WTC11 (cell line): ENCODE measurements at regions not wholly inside any gene's neighbourhood (a gene's known extent, or its start where the extent isn't known, plus 50 kb on each side); places are given as distances from the start of the nearest gene placed in this dataset.
A peak's percentile ranks its signal among the peaks of the same experiment; 100 is the strongest.
"Not testable (repeated sequence)": the region's sequence is repeated elsewhere in the genome, so short reads cannot be mapped to it uniquely, and the experiment has no call there.

Experiments used
- ATAC-seq: fragments of 200-7000 bp; cut with Tn5 transposase; 2 replicates; pipeline ENCODE4 v1.10.0; 2021; ENCODE audit warnings: mild to moderate bottlenecking, moderate library complexity
- CTCF ChIA-PET: fragments of 300-600 bp; sonication (Branson Sonifier 250); formaldehyde crosslinking; loops from one replicate; lab custom pipeline; 2021; ENCODE audit warnings: antibody characterized with exemption; lab: Charles Lee
- POLR2A ChIA-PET: fragments of 350-600 bp; sonication (Branson Sonifier 250); formaldehyde crosslinking; loops from one replicate; lab custom pipeline; 2021; ENCODE audit warnings: antibody characterized with exemption; lab: Charles Lee
- DNase-seq: peaks from one replicate; pipeline ENCODE4 v3.0.0; 2021; ENCODE audit warnings: low spot score
- H3K27ac Mint-ChIP-seq: 2 replicates; pipeline ENCODE4 v1.8.0; 2021; ENCODE audit warnings: mixed read lengths
- H3K27me3 Mint-ChIP-seq: 2 replicates; pipeline ENCODE4 v1.8.0; 2021; ENCODE audit warnings: low read depth, mild to moderate bottlenecking, moderate library complexity, mixed read lengths
- H3K36me3 Mint-ChIP-seq: 2 replicates; pipeline ENCODE4 v1.8.0; 2021; ENCODE audit warnings: mixed read lengths
- H3K4me1 Mint-ChIP-seq: 2 replicates; pipeline ENCODE4 v1.8.0; 2022; ENCODE audit warnings: mixed read lengths
- H3K4me3 Mint-ChIP-seq: 2 replicates; pipeline ENCODE4 v1.8.0; 2021; ENCODE audit warnings: mild to moderate bottlenecking, moderate library complexity, mixed read lengths
- H3K9me3 Mint-ChIP-seq: 2 replicates; pipeline ENCODE4 v1.8.0; 2021; ENCODE audit warnings: mixed read lengths
- CDX4 ChIP-seq: fragments of 250-450 bp; sonication (Bioruptor Pico); IDR thresholded peaks from 2 replicates; pipeline ENCODE4 v1.9.0; 2021; ENCODE audit warnings: moderate library complexity, mild to moderate bottlenecking, inconsistent platforms, borderline replicate concordance
- MAX ChIP-seq: sonication (generic); formaldehyde crosslinking; IDR thresholded peaks from 2 replicates; pipeline ENCODE4 v1.8.0; 2022; ENCODE audit warnings: mild to moderate bottlenecking, missing genetic modification reagents
- RORB ChIP-seq: fragments of 250-450 bp; sonication (Bioruptor Pico); IDR thresholded peaks from 2 replicates; pipeline ENCODE4 v1.9.0; 2021; ENCODE audit warnings: mild to moderate bottlenecking
- SMAD3 ChIP-seq: sonication (generic); formaldehyde crosslinking; IDR thresholded peaks from 2 replicates; pipeline ENCODE4 v1.8.0; 2022; ENCODE audit warnings: missing genetic modification reagents, mild to moderate bottlenecking, borderline replicate concordance
- USF2 ChIP-seq: sonication (generic); formaldehyde crosslinking; IDR thresholded peaks from 2 replicates; pipeline ENCODE4 v1.8.1; 2023; ENCODE audit warnings: mild to moderate bottlenecking, missing genetic modification reagents, moderate library complexity
- TF ChIP-seq, protein P1 (sequence below): sonication (generic); formaldehyde crosslinking; IDR thresholded peaks from 2 replicates; pipeline ENCODE4 v1.8.1; 2023; ENCODE audit warnings: mild to moderate bottlenecking, moderate library complexity, missing genetic modification reagents
- TF ChIP-seq, protein P2 (sequence below): sonication (generic); formaldehyde crosslinking; IDR thresholded peaks from 2 replicates; pipeline ENCODE4 v1.8.1; 2023; ENCODE audit warnings: mild to moderate bottlenecking, missing genetic modification reagents, moderate library complexity

- TF ChIP-seq, protein P1, sequence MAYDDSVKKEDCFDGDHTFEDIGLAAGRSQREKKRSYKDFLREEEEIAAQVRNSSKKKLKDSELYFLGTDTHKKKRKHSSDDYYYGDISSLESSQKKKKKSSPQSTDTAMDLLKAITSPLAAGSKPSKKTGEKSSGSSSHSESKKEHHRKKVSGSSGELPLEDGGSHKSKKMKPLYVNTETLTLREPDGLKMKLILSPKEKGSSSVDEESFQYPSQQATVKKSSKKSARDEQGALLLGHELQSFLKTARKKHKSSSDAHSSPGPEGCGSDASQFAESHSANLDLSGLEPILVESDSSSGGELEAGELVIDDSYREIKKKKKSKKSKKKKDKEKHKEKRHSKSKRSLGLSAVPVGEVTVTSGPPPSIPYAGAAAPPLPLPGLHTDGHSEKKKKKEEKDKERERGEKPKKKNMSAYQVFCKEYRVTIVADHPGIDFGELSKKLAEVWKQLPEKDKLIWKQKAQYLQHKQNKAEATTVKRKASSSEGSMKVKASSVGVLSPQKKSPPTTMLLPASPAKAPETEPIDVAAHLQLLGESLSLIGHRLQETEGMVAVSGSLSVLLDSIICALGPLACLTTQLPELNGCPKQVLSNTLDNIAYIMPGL (CRISPR knock-in tag) = peak; percentile 46; the same call in 1 of the 2 replicates
- TF ChIP-seq RORB (no peak), USF2 (CRISPR knock-in tag) (peak; percentile 54), CDX4 (CRISPR knock-in tag) (no peak), MAX (CRISPR knock-in tag) (peak; percentile 80), SMAD3 (CRISPR knock-in tag) (no peak)
- TF ChIP-seq, protein P2, sequence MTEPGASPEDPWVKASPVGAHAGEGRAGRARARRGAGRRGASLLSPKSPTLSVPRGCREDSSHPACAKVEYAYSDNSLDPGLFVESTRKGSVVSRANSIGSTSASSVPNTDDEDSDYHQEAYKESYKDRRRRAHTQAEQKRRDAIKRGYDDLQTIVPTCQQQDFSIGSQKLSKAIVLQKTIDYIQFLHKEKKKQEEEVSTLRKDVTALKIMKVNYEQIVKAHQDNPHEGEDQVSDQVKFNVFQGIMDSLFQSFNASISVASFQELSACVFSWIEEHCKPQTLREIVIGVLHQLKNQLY (CRISPR knock-in tag) = no peak
Observed at GRCh38 chr7:65750511-65751344, 122.1 kb upstream of the VKORC1L1 start (continued).

DNA sequence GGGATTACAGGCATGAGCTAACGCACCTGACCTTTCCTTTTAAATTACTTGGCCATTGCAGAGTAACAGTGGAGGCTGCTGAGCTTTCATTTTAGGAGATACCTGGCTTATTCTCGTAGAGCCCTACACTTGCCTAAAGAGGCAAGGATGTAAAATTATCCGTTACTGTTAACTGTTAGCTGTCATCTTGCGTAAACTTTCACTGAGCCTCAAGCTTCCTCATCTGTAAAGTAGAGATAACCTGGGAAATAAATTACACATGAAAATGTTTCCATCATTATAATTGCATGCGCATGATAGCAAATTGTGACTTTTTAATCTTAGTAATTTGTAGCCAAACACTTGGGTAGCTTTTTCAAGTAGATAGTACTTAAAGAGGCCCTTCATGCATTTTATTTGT lies 118.8 kb upstream of the VKORC1L1 start:
- H3K4me3 Mint-ChIP-seq, CTCF ChIA-PET: not testable (repeated sequence)
- H3K27ac Mint-ChIP-seq = peak overlapping the region; percentile 45; the same call in 1 of the 2 replicates

GRCh38 chr7:65758991-65759390 lies 113.9 kb upstream of the VKORC1L1 start:
- H3K27me3 Mint-ChIP-seq, H3K9me3 Mint-ChIP-seq, POLR2A ChIA-PET, DNase-seq, CTCF ChIA-PET, H3K4me1 Mint-ChIP-seq, ATAC-seq, H3K27ac Mint-ChIP-seq, H3K4me3 Mint-ChIP-seq: not testable (repeated sequence)
- peaks cover 54% of the 10 kb centered on the region for H3K36me3 Mint-ChIP-seq

More for the DNA sequence above, 118.8 kb upstream of the VKORC1L1 start:
- peaks cover 39% of the 10 kb centered on the region for H3K36me3 Mint-ChIP-seq
- DNase-seq, POLR2A ChIA-PET, H3K4me1 Mint-ChIP-seq, H3K27me3 Mint-ChIP-seq, H3K9me3 Mint-ChIP-seq, ATAC-seq: not testable (repeated sequence)

DNA sequence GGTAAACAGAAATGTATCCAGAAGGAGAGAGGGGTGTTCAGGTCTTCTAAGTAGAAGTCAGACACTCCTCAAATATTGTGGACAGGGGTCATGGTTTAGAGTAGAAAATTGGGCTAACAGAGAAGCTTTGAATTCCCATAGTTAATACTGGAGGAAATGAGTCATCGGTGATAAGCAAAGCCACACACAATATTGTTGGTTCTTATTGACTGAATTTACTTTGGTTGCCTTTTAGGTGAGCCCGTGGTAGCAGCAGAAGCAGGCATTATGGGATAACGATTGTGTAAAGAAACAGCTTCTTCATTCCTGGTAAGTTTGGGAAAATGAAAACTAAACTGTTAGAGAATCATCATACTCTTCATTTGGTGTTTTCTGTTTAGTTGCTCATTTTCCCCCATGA lies 110.2 kb upstream of the VKORC1L1 start:
- H3K4me3 Mint-ChIP-seq, H3K27me3 Mint-ChIP-seq, H3K27ac Mint-ChIP-seq, H3K9me3 Mint-ChIP-seq, ATAC-seq, POLR2A ChIA-PET, H3K4me1 Mint-ChIP-seq, CTCF ChIA-PET, DNase-seq: not testable (repeated sequence)
- peaks cover 33% of the 10 kb centered on the region for H3K36me3 Mint-ChIP-seq

GRCh38 chr7:65763114-65763513 lies 109.8 kb upstream of the VKORC1L1 start:
- H3K27ac Mint-ChIP-seq, H3K4me3 Mint-ChIP-seq, DNase-seq, CTCF ChIA-PET, H3K9me3 Mint-ChIP-seq, H3K4me1 Mint-ChIP-seq, ATAC-seq, POLR2A ChIA-PET, H3K27me3 Mint-ChIP-seq: not testable (repeated sequence)
- H3K36me3 Mint-ChIP-seq = peaks cover 29% of the 10 kb centered on the region
